IMR-90 (cell line): ENCODE measurements at regions not wholly inside any gene's neighbourhood (a gene's known extent, or its start where the extent isn't known, plus 50 kb on each side); places are given as distances from the start of the nearest gene placed in this dataset.

Experiments used
- ATAC-seq: fragments of 200-7000 bp; cut with Tn5 transposase; 2 replicates; pipeline ENCODE4 v1.9.1; 2020; ENCODE audit warnings: low read depth, mild to moderate bottlenecking, moderate library complexity
- BruUV-seq: library from RNA; stranded (reverse); fragments of 400-500 nt; replicated peaks from 2 replicates; lab custom pipeline; 2021; lab: Mats Ljungman, UMichigan
- CTCF ChIA-PET: fragments of 300-600 bp; formaldehyde crosslinking; extraction: SDS; loops from one replicate; lab custom pipeline; 2021; ENCODE audit warnings: antibody characterized with exemption; lab: Yijun Ruan, JAX
- POLR2A ChIA-PET: fragments of 300-600 bp; sonication (Branson Sonifier 250); formaldehyde crosslinking; loops from one replicate; lab custom pipeline; 2022; ENCODE audit warnings: antibody characterized with exemption; ENCODE audit not compliant: unreplicated experiment; lab: Charles Lee
- DNase-seq: peaks from one replicate; pipeline ENCODE4 v3.0.0; 2013
- H2AFZ ChIP-seq: replicated peaks from 2 replicates; pipeline ENCODE3; 2013; ENCODE audit warnings: low read length, mild to moderate bottlenecking; ENCODE audit not compliant: poor library complexity
- H2AK5ac ChIP-seq: 2 replicates; pipeline ENCODE4 v1.6.1; 2013; ENCODE audit warnings: low read depth, low read length, inconsistent platforms
- H2AK9ac ChIP-seq: replicated peaks from 2 replicates; pipeline ENCODE3; 2013; ENCODE audit warnings: mild to moderate bottlenecking, low read depth, low read length, moderate library complexity; ENCODE audit not compliant: poor library complexity
- H2BK120ac ChIP-seq: 2 replicates; pipeline ENCODE4 v1.6.1; 2013; ENCODE audit warnings: low read depth, low read length, inconsistent platforms
- H2BK15ac ChIP-seq: 3 replicates; pipeline ENCODE4 v1.6.1; 2013; ENCODE audit warnings: low read depth, low read length, inconsistent platforms
- H2BK20ac ChIP-seq: 2 replicates; pipeline ENCODE4 v1.6.1; 2013; ENCODE audit warnings: low read depth, mild to moderate bottlenecking, inconsistent platforms, low read length, moderate library complexity
- H2BK5ac ChIP-seq: 2 replicates; pipeline ENCODE4 v1.6.1; 2013; ENCODE audit warnings: mild to moderate bottlenecking, low read depth, low read length, inconsistent platforms; ENCODE audit not compliant: poor library complexity, severe bottlenecking
- H3K14ac ChIP-seq: replicated peaks from 2 replicates; pipeline ENCODE4 v1.6.1; 2013; ENCODE audit warnings: low read depth, low read length, inconsistent platforms
- H3K18ac ChIP-seq: 2 replicates; pipeline ENCODE4 v1.6.1; 2013; ENCODE audit warnings: low read depth, low read length, control low read depth
- H3K23ac ChIP-seq: 2 replicates; pipeline ENCODE4 v1.6.1; 2013; ENCODE audit warnings: low read depth, low read length, inconsistent platforms
- H3K27ac ChIP-seq: 2 replicates; pipeline ENCODE4 v1.5.1; 2013; ENCODE audit warnings: mild to moderate bottlenecking, control low read depth, low read length; ENCODE audit not compliant: insufficient read depth
- H3K27me3 ChIP-seq: 2 replicates; pipeline ENCODE4 v1.6.1; 2013; ENCODE audit warnings: low read length; ENCODE audit not compliant: control insufficient read depth, insufficient read depth
- H3K36me3 ChIP-seq: 2 replicates; pipeline ENCODE4 v1.6.1; 2013; ENCODE audit warnings: low read length, mixed read lengths; ENCODE audit not compliant: control insufficient read depth, insufficient read depth
- H3K4ac ChIP-seq: 2 replicates; pipeline ENCODE4 v1.6.1; 2013; ENCODE audit warnings: low read depth, low read length, inconsistent platforms
- H3K4me1 ChIP-seq: 2 replicates; pipeline ENCODE4 v1.6.1; 2013; ENCODE audit warnings: low read length, mixed read lengths; ENCODE audit not compliant: control insufficient read depth, insufficient read depth
- H3K4me2 ChIP-seq: 2 replicates; pipeline ENCODE4 v1.6.1; 2013; ENCODE audit warnings: low read depth, mild to moderate bottlenecking, control low read depth, low read length, moderate library complexity
- H3K4me3 ChIP-seq: 2 replicates; pipeline ENCODE4 v1.5.1; 2013; ENCODE audit warnings: low read depth, mild to moderate bottlenecking, control low read depth, low read length, moderate library complexity; ENCODE audit not compliant: insufficient read depth
- H3K56ac ChIP-seq: 2 replicates; pipeline ENCODE4 v1.6.1; 2013; ENCODE audit warnings: low read length, inconsistent platforms; ENCODE audit not compliant: insufficient read depth; ENCODE audit errors: extremely low read depth
- H3K79me1 ChIP-seq, 2 experiments: 2 replicates each; pipeline ENCODE4 v1.6.1; 2013; ENCODE audit warnings: low read length in 2 of 2, inconsistent platforms in 1 of 2, low read depth in 1 of 2
- H3K9ac ChIP-seq: 2 replicates; pipeline ENCODE4 v1.6.1; 2013; ENCODE audit warnings: low read depth, low read length, control low read depth
- H3K9me1 ChIP-seq: 2 replicates; pipeline ENCODE4 v1.6.1; 2013; ENCODE audit warnings: low read length, inconsistent platforms; ENCODE audit not compliant: insufficient read depth
- H3K9me3 ChIP-seq: 2 replicates; pipeline ENCODE4 v1.6.1; 2013; ENCODE audit warnings: low read length; ENCODE audit not compliant: control insufficient read depth, insufficient read depth
- H4K20me1 ChIP-seq: 2 replicates; pipeline ENCODE4 v1.6.1; 2013; ENCODE audit warnings: low read length, inconsistent platforms; ENCODE audit not compliant: insufficient read depth
- H4K5ac ChIP-seq: 2 replicates; pipeline ENCODE4 v1.6.1; 2013; ENCODE audit warnings: mild to moderate bottlenecking, low read depth, low read length, control low read depth
- H4K8ac ChIP-seq, 2 experiments: 2 replicates each; pipeline ENCODE4 v1.6.1; 2013; ENCODE audit warnings: low read depth in 2 of 2, low read length in 2 of 2, control low read depth in 1 of 2, inconsistent platforms in 1 of 2
- H4K91ac ChIP-seq: 2 replicates; pipeline ENCODE4 v1.6.1; 2013; ENCODE audit warnings: low read depth, low read length, inconsistent platforms; ENCODE audit not compliant: insufficient read depth
- BHLHE40 ChIP-seq: fragments of 150-350 bp; IDR thresholded peaks from 2 replicates; pipeline ENCODE4 v1.6.1; 2016; ENCODE audit warnings: mild to moderate bottlenecking, low read depth, low read length
- CEBPB ChIP-seq: IDR thresholded peaks from 2 replicates; pipeline ENCODE4 v1.6.1; 2012; ENCODE audit warnings: low read depth, low read length, improper control_type of control experiment
- CHD1 ChIP-seq: IDR thresholded peaks from 2 replicates; pipeline ENCODE4 v1.6.1; 2012; ENCODE audit warnings: low read depth, low read length, improper control_type of control experiment
- CTCF ChIP-seq: conservative IDR thresholded peaks from 2 replicates; pipeline ENCODE4 v1.5.1; 2012; ENCODE audit warnings: mild to moderate bottlenecking, low read depth, low read length, improper control_type of control experiment
- FOS ChIP-seq: fragments of 150-350 bp; IDR thresholded peaks from 2 replicates; pipeline ENCODE4 v1.6.1; 2016; ENCODE audit warnings: low read depth, low read length
- MAFK ChIP-seq: IDR thresholded peaks from 2 replicates; pipeline ENCODE4 v1.6.1; 2012; ENCODE audit warnings: low read depth, low read length, improper control_type of control experiment
- MAZ ChIP-seq: IDR thresholded peaks from 2 replicates; pipeline ENCODE4 v1.6.1; 2012; ENCODE audit warnings: low read depth, mild to moderate bottlenecking, low read length, improper control_type of control experiment, moderate library complexity, borderline replicate concordance
- MXI1 ChIP-seq: IDR thresholded peaks from 2 replicates; pipeline ENCODE4 v1.6.1; 2012; ENCODE audit warnings: low read depth, mild to moderate bottlenecking, low read length, moderate library complexity, borderline replicate concordance
- NFE2L2 ChIP-seq: fragments of 150-350 bp; IDR thresholded peaks from 2 replicates; pipeline ENCODE4 v1.6.1; 2016; ENCODE audit warnings: low read depth, mild to moderate bottlenecking, low read length
- POLR2A ChIP-seq: IDR thresholded peaks from 2 replicates; pipeline ENCODE4 v1.6.1; 2012; ENCODE audit warnings: mild to moderate bottlenecking, low read depth, low read length
- RAD21 ChIP-seq: IDR thresholded peaks from 2 replicates; pipeline ENCODE4 v1.6.1; 2012; ENCODE audit warnings: low read length, improper control_type of control experiment
- SMC3 ChIP-seq: fragments of 150-350 bp; IDR thresholded peaks from 2 replicates; pipeline ENCODE4 v1.6.1; 2016; ENCODE audit warnings: low read depth, mild to moderate bottlenecking, antibody characterized with exemption, low read length, moderate library complexity
- USF2 ChIP-seq: fragments of 150-350 bp; IDR thresholded peaks from 2 replicates; pipeline ENCODE4 v1.6.1; 2017; ENCODE audit warnings: mild to moderate bottlenecking, antibody characterized with exemption, low read length, low read depth
- dilution Hi-C: fragments of 300-500 bp; cut with HindIII; formaldehyde crosslinking; loops from one replicate; pipeline ENCODE4 v1.14.3; 2018; ENCODE audit warnings: low sequenced_read_pairs; ENCODE audit not compliant: unreplicated experiment
- in situ Hi-C: fragments of 300-500 bp; cut with MboI; formaldehyde crosslinking; loops from 3 replicates; pipeline ENCODE4 v1.14.3; 2019; ENCODE audit warnings: low sequenced_read_pairs, inconsistent platforms, mixed read lengths
- intact Hi-C: fragments of 100-400 bp; cut with micrococcal nuclease; formaldehyde crosslinking; loops from 2 replicates; pipeline ENCODE4 v1.10.0; 2022

GRCh38 chr9:116094846-116095245 lies 58.7 kb upstream of the PAPPA start:
- no peak overlapping the region for H2BK120ac ChIP-seq
- H3K23ac ChIP-seq = no peak overlapping the region
- no peak overlapping the region for H3K14ac ChIP-seq
- H2BK5ac ChIP-seq = no peak overlapping the region
- H2BK15ac ChIP-seq = no peak overlapping the region
- ATAC-seq (no peak), DNase-seq (peak; percentile 67)
- H3K4ac ChIP-seq = 0 out of 2 replicates have a peak overlapping the region, but pooled peaks have one; percentile 22
- no peak overlapping the region for H3K27ac ChIP-seq
- no peak overlapping the region for H3K4me3 ChIP-seq
- H3K27me3 ChIP-seq = no peaks in the 10 kb centered on the region
- H4K5ac ChIP-seq = peak overlapping the region; percentile 42; the same call in 1 of the 2 replicates
- no peak for TF ChIP-seq POLR2A
- TF ChIP-seq MXI1 = no peak
- TF ChIP-seq FOS = no peak
- TF ChIP-seq CEBPB = no peak
- TF ChIP-seq MAZ = no peak
- no peak for TF ChIP-seq SMC3
- no peak for TF ChIP-seq NFE2L2
- TF ChIP-seq RAD21 = no peak
- no peak for TF ChIP-seq USF2
- no peak for TF ChIP-seq BHLHE40
- TF ChIP-seq MAFK = no peak
- no peak for TF ChIP-seq CTCF
- no peak for TF ChIP-seq CHD1
- H4K91ac ChIP-seq = no peak overlapping the region
- no peaks in the 10 kb centered on the region for H4K20me1 ChIP-seq
- no peaks in the 10 kb centered on the region for H3K79me1 ChIP-seq
- H3K9me3 ChIP-seq = no peaks in the 10 kb centered on the region
- H3K18ac ChIP-seq = no peak overlapping the region
- intact Hi-C loops = no loop called here
- dilution Hi-C loops = no loop called here
- peaks cover 5% of the 10 kb centered on the region for H3K9me1 ChIP-seq
- 0 out of 2 replicates have a peak overlapping the region, but pooled peaks have one; percentile 10 for H2BK20ac ChIP-seq
- H3K56ac ChIP-seq = no peak overlapping the region
- no peak overlapping the region for H2AK5ac ChIP-seq
- no peaks in the 10 kb centered on the region for H3K36me3 ChIP-seq
- POLR2A ChIA-PET = no interaction called here
- H3K4me2 ChIP-seq = no peak overlapping the region
- CTCF ChIA-PET = no interaction called here
- H2AFZ ChIP-seq = no peak overlapping the region
- H2AK9ac ChIP-seq = no peak overlapping the region
- peaks cover 6% of the 10 kb centered on the region for H3K4me1 ChIP-seq
- H4K8ac ChIP-seq = 0 out of 4 replicates have a peak overlapping the region, but pooled peaks of 1 of the 2 experiments have one; percentile 54
- H3K9ac ChIP-seq = no peak overlapping the region
- in situ Hi-C loops = no loop called here
- no TSS peak for BruUV-seq
